GM18511 (cell line): ENCODE measurements at regions not wholly inside any gene's neighbourhood (a gene's known extent, or its start where the extent isn't known, plus 50 kb on each side); places are given as distances from the start of the nearest gene placed in this dataset.

Source experiments
- ATAC-seq: cut with Tn5 transposase; IDR thresholded peaks from one replicate; pipeline ENCODE4 v1.9.1; 2021; ENCODE audit warnings: mild to moderate bottlenecking, moderate library complexity; ENCODE audit not compliant: unreplicated experiment

- ATAC-seq = no peak
Observed at GRCh38 chr10:33569702-33570101, 235.2 kb upstream of the NRP1 start.

- ATAC-seq = no peak
Observed at GRCh38 chr10:33566426-33566825, 232.0 kb upstream of the NRP1 start.

GRCh38 chr10:33566001-33566400, 231.5 kb upstream of the NRP1 start:
- no peak for ATAC-seq

GRCh38 chr10:33565231-33565630, 230.8 kb upstream of the NRP1 start:
- no peak for ATAC-seq

GRCh38 chr10:33559105-33559504, 224.6 kb upstream of the NRP1 start:
- ATAC-seq = no peak

- ATAC-seq = peak; percentile 55
Observed at GRCh38 chr10:33557313-33557712, 222.8 kb upstream of the NRP1 start.

- ATAC-seq = no peak
Observed at GRCh38 chr10:33556620-33557019, 222.2 kb upstream of the NRP1 start.

GRCh38 chr10:33556103-33556502, 221.6 kb upstream of the NRP1 start:
- no peak for ATAC-seq

- ATAC-seq = no peak
Observed at GRCh38 chr10:33553748-33554571, 219.5 kb upstream of the NRP1 start.

- no peak for ATAC-seq
Observed at GRCh38 chr10:33552290-33552689, 217.8 kb upstream of the NRP1 start.

GRCh38 chr10:33550811-33551210, 216.3 kb upstream of the NRP1 start:
- ATAC-seq = no peak

GRCh38 chr10:33547976-33548375, 213.5 kb upstream of the NRP1 start:
- no peak for ATAC-seq

- ATAC-seq = no peak
Observed at GRCh38 chr10:33546031-33546430, 211.6 kb upstream of the NRP1 start.

GRCh38 chr10:33542752-33543505, 208.5 kb upstream of the NRP1 start:
- ATAC-seq = no peak

GRCh38 chr10:33539116-33539515, 204.6 kb upstream of the NRP1 start:
- no peak for ATAC-seq

GRCh38 chr10:33537066-33537465, 202.6 kb upstream of the NRP1 start:
- ATAC-seq = no peak

GRCh38 chr10:33536508-33536907, 202.0 kb upstream of the NRP1 start:
- ATAC-seq = no peak

- no peak for ATAC-seq
Observed at GRCh38 chr10:33535866-33536265, 201.4 kb upstream of the NRP1 start.

GRCh38 chr10:33534416-33534815, 199.9 kb upstream of the NRP1 start:
- ATAC-seq = no peak

GRCh38 chr10:33533612-33534011, 199.1 kb upstream of the NRP1 start:
- no peak for ATAC-seq

- no peak for ATAC-seq
Observed at GRCh38 chr10:33532901-33533300, 198.4 kb upstream of the NRP1 start.

- ATAC-seq = no peak
Observed at GRCh38 chr10:33529234-33529633, 194.8 kb upstream of the NRP1 start.
